HepG2 (cell line): ENCODE measurements at regions not wholly inside any gene's neighbourhood (a gene's known extent, or its start where the extent isn't known, plus 50 kb on each side); places are given as distances from the start of the nearest gene placed in this dataset.
A peak's percentile ranks its signal among the peaks of the same experiment; 100 is the strongest.

Experiments
- AHDC1 ChIP-seq: sonication (generic); formaldehyde crosslinking; IDR thresholded peaks from 2 replicates; pipeline ENCODE4 v1.5.1; 2020; ENCODE audit warnings: mild to moderate bottlenecking, missing genetic modification reagents, borderline replicate concordance
- ASH2L ChIP-seq: fragments of 300-600, 200-600 bp; sonication (generic); IDR thresholded peaks from 2 replicates; pipeline ENCODE4 v1.7.0; 2017; ENCODE audit warnings: low read depth, mild to moderate bottlenecking, moderate library complexity, mixed read lengths, low read length; ENCODE audit not compliant: insufficient read length
- BHLHE40 ChIP-seq: IDR thresholded peaks from 2 replicates; pipeline ENCODE4 v1.6.1; 2011; ENCODE audit warnings: low read length, improper control_type of control experiment
- BRF2 ChIP-seq: sonication (generic); formaldehyde crosslinking; IDR thresholded peaks from 2 replicates; pipeline ENCODE4 v1.8.1; 2022; ENCODE audit warnings: mild to moderate bottlenecking, missing genetic modification reagents
- CEBPG ChIP-seq: IDR thresholded peaks from 2 replicates; pipeline ENCODE4 v1.6.1; 2016
- CHD4 ChIP-seq: fragments of 200-600 bp; sonication (generic); IDR thresholded peaks from 2 replicates; pipeline ENCODE4 v1.7.0; 2017; ENCODE audit warnings: mild to moderate bottlenecking, low read length, borderline replicate concordance
- GATAD2A ChIP-seq: IDR thresholded peaks from 2 replicates; pipeline ENCODE4 v1.6.1; 2016
- HES4 ChIP-seq: sonication (generic); formaldehyde crosslinking; IDR thresholded peaks from 2 replicates; pipeline ENCODE4 v1.9.0; 2021; ENCODE audit warnings: mild to moderate bottlenecking, missing genetic modification reagents, borderline replicate concordance
- HNF4G ChIP-seq, 2 experiments: sonication (generic) in 1 of 2; formaldehyde crosslinking in 1 of 2; IDR thresholded peaks; 2 replicates each; pipeline versions ENCODE4 v1.4.0 to v1.6.1; 2011 to 2020; ENCODE audit warnings: borderline replicate concordance in 2 of 2, low read depth in 2 of 2, mild to moderate bottlenecking in 2 of 2, low read length in 1 of 2, missing genetic modification reagents in 1 of 2, moderate library complexity in 1 of 2
- JUND ChIP-seq: sonication (generic); formaldehyde crosslinking; IDR thresholded peaks from 2 replicates; pipeline ENCODE4 v1.8.0; 2022; ENCODE audit warnings: mild to moderate bottlenecking, missing genetic modification reagents
- PAXIP1 ChIP-seq: sonication (generic); formaldehyde crosslinking; conservative IDR thresholded peaks from 2 replicates; pipeline ENCODE4 v1.4.0; 2020; ENCODE audit warnings: mild to moderate bottlenecking, missing genetic modification reagents, moderate library complexity
- RARA ChIP-seq: IDR thresholded peaks from 2 replicates; pipeline ENCODE4 v1.6.1; 2016; ENCODE audit warnings: missing genetic modification reagents, missing compliant biosample characterization
- RCOR2 ChIP-seq: IDR thresholded peaks from 2 replicates; pipeline ENCODE4 v1.6.1; 2016; ENCODE audit warnings: missing biosample characterization, missing genetic modification reagents
- SIX1 ChIP-seq: sonication (generic); formaldehyde crosslinking; IDR thresholded peaks from 2 replicates; pipeline ENCODE4 v1.4.0; 2020; ENCODE audit warnings: missing genetic modification reagents, borderline replicate concordance
- ZNF362 ChIP-seq: sonication (generic); formaldehyde crosslinking; IDR thresholded peaks from 2 replicates; pipeline ENCODE4 v1.4.0; 2020; ENCODE audit warnings: missing genetic modification reagents, mild to moderate bottlenecking, borderline replicate concordance
- ZNF547 ChIP-seq: sonication (generic); formaldehyde crosslinking; IDR thresholded peaks from 2 replicates; pipeline ENCODE4 v1.5.1; 2020; ENCODE audit warnings: mild to moderate bottlenecking, missing genetic modification reagents
- ZSCAN9 ChIP-seq: IDR thresholded peaks from 2 replicates; pipeline ENCODE4 v1.6.1; 2016; ENCODE audit warnings: borderline replicate concordance

DNA sequence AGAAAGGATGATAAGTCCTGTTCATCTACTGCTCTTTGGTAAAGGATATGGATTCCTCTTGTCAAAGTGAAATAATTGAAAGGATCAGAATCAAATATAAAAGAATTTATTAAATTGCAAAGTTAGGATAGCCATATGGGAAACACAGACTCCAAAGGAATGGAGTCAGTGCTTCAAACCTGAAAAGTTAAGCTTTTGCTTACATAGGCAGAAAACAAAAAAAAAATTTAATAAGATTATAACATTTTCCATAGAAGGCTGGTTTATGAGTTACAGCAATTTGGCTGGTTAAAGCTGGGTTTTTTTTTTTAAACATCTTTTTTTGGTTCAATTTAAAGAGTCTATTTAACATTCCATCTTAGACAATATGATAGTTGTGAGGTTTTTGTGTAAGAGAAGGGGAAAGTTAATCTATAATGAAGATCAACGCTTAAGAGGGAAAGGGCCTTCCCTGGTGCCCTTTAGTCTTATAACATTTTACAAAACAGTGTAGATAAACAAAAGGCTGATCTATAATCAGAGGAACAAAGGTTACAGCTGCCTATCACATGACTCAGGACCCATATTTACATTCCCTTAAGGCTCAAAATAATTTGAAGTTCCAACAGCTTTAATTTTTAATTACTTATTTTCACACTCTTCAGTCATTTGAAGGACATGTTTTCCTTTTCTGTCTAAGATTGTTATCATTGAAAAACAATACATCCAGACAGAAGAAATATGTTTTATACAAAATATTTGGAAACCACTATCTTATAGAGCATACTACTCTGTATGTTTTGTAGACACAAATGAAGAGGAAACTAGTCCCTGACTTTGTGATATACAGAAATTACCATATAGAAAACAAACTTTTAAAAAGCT, 234.3 kb upstream of the MBL2 start (continued):
- TF ChIP-seq RARA, result peak; percentile 61
- peak; percentile 75; the same call in 1 of the 2 replicates for TF ChIP-seq ZNF362 (CRISPR knock-in tag)
- 0 out of 2 replicates have a peak, but pooled peaks have one; percentile 39 for TF ChIP-seq ZSCAN9 (CRISPR knock-in tag)
- TF ChIP-seq PAXIP1 (CRISPR knock-in tag), result peak; percentile 97
- TF ChIP-seq HES4, result no peak
- TF ChIP-seq BHLHE40, result 0 out of 2 replicates have a peak, but pooled peaks have one; percentile 31
- TF ChIP-seq CEBPG (CRISPR knock-in tag), result peak; percentile 41; the same call in 1 of the 2 replicates
- no peak for TF ChIP-seq BRF2 (CRISPR knock-in tag)
- TF ChIP-seq RCOR2, result peak; percentile 56; the same call in 1 of the 2 replicates
- TF ChIP-seq HNF4G (IDR thresholded peaks at IDR 0.05; ENCODE audit: borderline replicate concordance, low read depth, low read length), result peak; percentile 93
- no peak for TF ChIP-seq HNF4G (CRISPR knock-in tag; IDR thresholded peaks at IDR 0.05; ENCODE audit: borderline replicate concordance, low read depth)
- no peak for TF ChIP-seq ZNF547
- peak; percentile 93 for TF ChIP-seq GATAD2A (CRISPR knock-in tag)
- peak; percentile 51; the same call in 1 of the 2 replicates for TF ChIP-seq SIX1 (CRISPR knock-in tag)
- peak; percentile 88; the same call in 1 of the 2 replicates for TF ChIP-seq AHDC1 (CRISPR knock-in tag)
- peak; percentile 63 for TF ChIP-seq ASH2L
- 0 out of 2 replicates have a peak, but pooled peaks have one; percentile 47 for TF ChIP-seq JUND (CRISPR knock-in tag)
- TF ChIP-seq CHD4, result peak; percentile 50; the same call in 1 of the 2 replicates
